IPS DF 6.9 (cell line): ENCODE measurements at regions not wholly inside any gene's neighbourhood (a gene's known extent, or its start where the extent isn't known, plus 50 kb on each side); places are given as distances from the start of the nearest gene placed in this dataset.

ENCODE experiments used
- DNase-seq: peaks from one replicate; pipeline ENCODE4 v3.0.0-alpha.2; 2013; ENCODE audit warnings: low read depth, low spot score
- H3K27ac ChIP-seq: one replicate; pipeline ENCODE4 v1.5.1; 2013; ENCODE audit warnings: low read length, control low read depth
- H3K27me3 ChIP-seq: 2 replicates; pipeline ENCODE4 v1.6.1; 2013; ENCODE audit warnings: mild to moderate bottlenecking, low read length; ENCODE audit not compliant: control insufficient read depth, insufficient read depth
- H3K36me3 ChIP-seq: 2 replicates; pipeline ENCODE4 v1.6.1; 2013; ENCODE audit warnings: low read length; ENCODE audit not compliant: control insufficient read depth, insufficient read depth
- H3K4me1 ChIP-seq: 2 replicates; pipeline ENCODE4 v1.6.1; 2013; ENCODE audit warnings: low read length; ENCODE audit not compliant: control insufficient read depth, insufficient read depth
- H3K4me3 ChIP-seq: 2 replicates; pipeline ENCODE4 v1.5.1; 2013; ENCODE audit warnings: mild to moderate bottlenecking, low read length
- H3K9me3 ChIP-seq: 2 replicates; pipeline ENCODE4 v1.6.1; 2013; ENCODE audit warnings: low read length, inconsistent platforms; ENCODE audit not compliant: control insufficient read depth, insufficient read depth
- WGBS: extraction: QIAGEN DNeasy Blood & Tissue Kit; methylation state at CpG from one replicate; pipeline ENCODE4 v1.1.7; 2013; ENCODE audit warnings: mixed read lengths, missing lambda C conversion rate; ENCODE audit not compliant: insufficient read length, insufficient coverage; 5-methylcytosine and 5-hydroxymethylcytosine counted together

GRCh38 chr1:83090195-83090594 is 908.7 kb downstream of the TTLL7 start:
- no CpG with 5 or more reads among the region's 3 CpGs for WGBS
- no peak for DNase-seq
- Histone ChIP-seq H3K27ac (no peak overlapping the region), H3K9me3 (no peaks in the 10 kb centered on the region; the same call in 1 of the 2 replicates), H3K27me3 (no peaks in the 10 kb centered on the region), H3K36me3 (no peaks in the 10 kb centered on the region), H3K4me1 (0 out of 2 replicates have a peak, but pooled peaks cover 2% of the 10 kb centered on the region), H3K4me3 (no peak overlapping the region)

GRCh38 chr1:83087851-83088250 is 911.1 kb downstream of the TTLL7 start:
- H3K27me3 ChIP-seq: no peaks in the 10 kb centered on the region
- WGBS: no CpG with 5 or more reads among the region's 2 CpGs
- no peak for DNase-seq
- H3K9me3 ChIP-seq: no peaks in the 10 kb centered on the region; the same call in 1 of the 2 replicates
- 0 out of 2 replicates have a peak, but pooled peaks cover 2% of the 10 kb centered on the region for H3K4me1 ChIP-seq
- no peak overlapping the region; the same call in 1 of the 2 replicates for H3K4me3 ChIP-seq
- no peak overlapping the region for H3K27ac ChIP-seq
- H3K36me3 ChIP-seq: no peaks in the 10 kb centered on the region

- Histone ChIP-seq H3K36me3 (no peaks in the 10 kb centered on the region), H3K9me3 (no peaks in the 10 kb centered on the region; the same call in 1 of the 2 replicates), H3K27me3 (no peaks in the 10 kb centered on the region), H3K27ac (no peak overlapping the region), H3K4me1 (0 out of 2 replicates have a peak, but pooled peaks cover 2% of the 10 kb centered on the region), H3K4me3 (no peak overlapping the region)
- no CpG with 5 or more reads among the region's 6 CpGs for WGBS
- DNase-seq: no peak
Observed at GRCh38 chr1:83086986-83087512, 911.9 kb downstream of the TTLL7 start.

- no peak for DNase-seq
- Histone ChIP-seq H3K9me3 (no peaks in the 10 kb centered on the region; the same call in 1 of the 2 replicates), H3K27me3 (no peaks in the 10 kb centered on the region), H3K27ac (no peak overlapping the region), H3K4me3 (no peak overlapping the region), H3K4me1 (0 out of 2 replicates have a peak, but pooled peaks cover 2% of the 10 kb centered on the region), H3K36me3 (no peaks in the 10 kb centered on the region)
- WGBS: no CpG with 5 or more reads among the region's 2 CpGs
Observed at GRCh38 chr1:83086346-83086745, 912.6 kb downstream of the TTLL7 start.

GRCh38 chr1:83083589-83084224 is 915.2 kb downstream of the TTLL7 start:
- Histone ChIP-seq H3K27me3 (no peaks in the 10 kb centered on the region), H3K36me3 (no peaks in the 10 kb centered on the region), H3K4me3 (no peak overlapping the region), H3K4me1 (no peaks in the 10 kb centered on the region), H3K9me3 (no peaks in the 10 kb centered on the region), H3K27ac (no peak overlapping the region)
- no CpG with 5 or more reads among the region's 2 CpGs for whole genome bisulfite sequencing
- DNase-seq: no peak

- Histone ChIP-seq H3K4me3 (no peak overlapping the region), H3K4me1 (peaks cover 2% of the 10 kb centered on the region; the same call in 1 of the 2 replicates), H3K27ac (no peak overlapping the region), H3K27me3 (no peaks in the 10 kb centered on the region), H3K9me3 (no peaks in the 10 kb centered on the region), H3K36me3 (no peaks in the 10 kb centered on the region)
- DNase-seq: no peak
- WGBS: no CpG with 5 or more reads among the region's 2 CpGs
Observed at GRCh38 chr1:83077411-83077810, 921.5 kb downstream of the TTLL7 start.

- Histone ChIP-seq H3K4me1 (peaks cover 2% of the 10 kb centered on the region; the same call in 1 of the 2 replicates), H3K27ac (no peak overlapping the region), H3K4me3 (no peak overlapping the region), H3K36me3 (no peaks in the 10 kb centered on the region), H3K27me3 (no peaks in the 10 kb centered on the region), H3K9me3 (no peaks in the 10 kb centered on the region)
- WGBS: no CpG with 5 or more reads among the region's 1 CpG
- DNase-seq: no peak
Observed at GRCh38 chr1:83075107-83075506, 923.8 kb downstream of the TTLL7 start.

- WGBS: no CpG with 5 or more reads among the region's 4 CpGs
- no peak for DNase-seq
- H3K9me3 ChIP-seq: no peaks in the 10 kb centered on the region
- no peaks in the 10 kb centered on the region for H3K27me3 ChIP-seq
- H3K27ac ChIP-seq: no peak overlapping the region
- no peaks in the 10 kb centered on the region for H3K4me1 ChIP-seq
- H3K36me3 ChIP-seq: no peaks in the 10 kb centered on the region
- H3K4me3 ChIP-seq: no peak overlapping the region
Observed at GRCh38 chr1:83067954-83068353, 931.0 kb downstream of the TTLL7 start.

- no peaks in the 10 kb centered on the region for H3K27me3 ChIP-seq
- no peaks in the 10 kb centered on the region for H3K9me3 ChIP-seq
- DNase-seq: no peak
- H3K4me1 ChIP-seq: no peaks in the 10 kb centered on the region
- no CpG with 5 or more reads among the region's 2 CpGs for WGBS
- H3K4me3 ChIP-seq: no peak overlapping the region
- no peaks in the 10 kb centered on the region for H3K36me3 ChIP-seq
- H3K27ac ChIP-seq: no peak overlapping the region
Observed at GRCh38 chr1:83065952-83066727, 932.8 kb downstream of the TTLL7 start.

- no CpG with 5 or more reads among the region's 4 CpGs for WGBS
- Histone ChIP-seq H3K27me3 (no peaks in the 10 kb centered on the region), H3K36me3 (no peaks in the 10 kb centered on the region), H3K4me3 (no peak overlapping the region), H3K27ac (no peak overlapping the region), H3K4me1 (no peaks in the 10 kb centered on the region), H3K9me3 (no peaks in the 10 kb centered on the region)
- DNase-seq: no peak
Observed at GRCh38 chr1:83064589-83065242, 934.2 kb downstream of the TTLL7 start.
